Immature natural killer cell (primary cell): ENCODE measurements at regions not wholly inside any gene's neighbourhood (a gene's known extent, or its start where the extent isn't known, plus 50 kb on each side); places are given as distances from the start of the nearest gene placed in this dataset.
"Not testable (repeated sequence)": the region's sequence is repeated elsewhere in the genome, so short reads cannot be mapped to it uniquely, and the experiment has no call there.

Experiments used
- DNase-seq, 3 donors: peaks; one replicate each; pipeline ENCODE4 v3.0.0; 2022; ENCODE audit warnings: mixed read lengths in 1 of 3
- H3K27ac Mint-ChIP-seq, 6 donors: one replicate each; pipeline ENCODE4 v1.8.0; 2020; ENCODE audit warnings: mixed read lengths in 6 of 6, mild to moderate bottlenecking in 5 of 6, inconsistent platforms in 4 of 6, moderate library complexity in 3 of 6
- H3K27me3 Mint-ChIP-seq, 3 donors: one replicate each; pipeline ENCODE4 v1.8.0; 2020 to 2021; ENCODE audit warnings: low read depth in 3 of 3, mild to moderate bottlenecking in 3 of 3, mixed read lengths in 3 of 3, moderate library complexity in 3 of 3, inconsistent platforms in 1 of 3
- H3K36me3 Mint-ChIP-seq, 3 donors: one replicate each; pipeline ENCODE4 v1.8.0; 2020; ENCODE audit warnings: mixed read lengths in 3 of 3, inconsistent platforms in 2 of 3, mild to moderate bottlenecking in 2 of 3
- H3K4me1 Mint-ChIP-seq, 2 donors: one replicate each; pipeline ENCODE4 v1.8.0; 2020; ENCODE audit warnings: inconsistent platforms in 2 of 2, mild to moderate bottlenecking in 2 of 2, mixed read lengths in 2 of 2, moderate library complexity in 1 of 2
- H3K4me3 Mint-ChIP-seq, 5 donors: one replicate each; pipeline ENCODE4 v1.8.0; 2020; ENCODE audit warnings: mild to moderate bottlenecking in 5 of 5, mixed read lengths in 5 of 5, inconsistent platforms in 3 of 5, moderate library complexity in 3 of 5
- H3K9me3 Mint-ChIP-seq, 6 donors: one replicate each; pipeline ENCODE4 v1.8.0; 2020; ENCODE audit warnings: mild to moderate bottlenecking in 6 of 6, mixed read lengths in 6 of 6, inconsistent platforms in 4 of 6, moderate library complexity in 3 of 6

DNA sequence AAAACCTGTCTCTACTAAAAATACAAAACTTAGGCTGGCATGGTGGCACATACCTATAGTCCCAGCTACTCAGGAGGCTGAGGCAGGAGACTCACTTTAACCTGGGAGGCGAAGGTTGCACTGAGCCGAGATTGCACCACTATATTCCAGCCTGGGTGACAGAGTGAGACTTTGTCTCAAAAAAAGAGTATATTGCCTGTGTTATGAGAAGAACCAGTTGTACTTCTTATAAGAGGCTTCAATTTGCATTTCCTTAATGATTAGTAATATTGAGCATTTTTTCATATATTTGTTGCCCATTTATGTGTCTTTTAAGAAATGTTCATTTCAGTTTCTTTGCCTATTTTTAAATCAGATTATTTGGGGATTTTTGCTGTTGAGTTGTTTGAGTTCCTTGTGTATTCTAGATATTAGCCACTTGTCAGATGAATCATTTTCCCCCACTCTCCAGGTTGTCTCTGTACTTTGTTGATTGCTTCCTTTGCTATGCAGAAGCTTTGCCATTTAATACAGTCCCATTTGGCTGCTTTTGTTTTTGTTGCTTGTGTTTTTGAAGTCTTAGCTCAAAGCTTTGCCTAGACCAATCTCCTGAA is 75.8 kb upstream of the LRPPRC start:
- no peaks in the 10 kb centered on the region for H3K4me1 Mint-ChIP-seq
- H3K4me3 Mint-ChIP-seq: no peak overlapping the region
- H3K27ac Mint-ChIP-seq: no peak overlapping the region
- H3K9me3 Mint-ChIP-seq: no peaks in the 10 kb centered on the region
- H3K27me3 Mint-ChIP-seq: peaks cover 0 to 4% (median 4%) of the 10 kb centered on the region in 3 donors
- no peak for DNase-seq
- H3K36me3 Mint-ChIP-seq: no peaks in the 10 kb centered on the region

GRCh38 chr2:44073667-44074066 is 77.9 kb upstream of the LRPPRC start:
- not testable (repeated sequence) for H3K27me3 Mint-ChIP-seq, H3K9me3 Mint-ChIP-seq, H3K27ac Mint-ChIP-seq, H3K4me1 Mint-ChIP-seq, H3K36me3 Mint-ChIP-seq, H3K4me3 Mint-ChIP-seq, DNase-seq

DNA sequence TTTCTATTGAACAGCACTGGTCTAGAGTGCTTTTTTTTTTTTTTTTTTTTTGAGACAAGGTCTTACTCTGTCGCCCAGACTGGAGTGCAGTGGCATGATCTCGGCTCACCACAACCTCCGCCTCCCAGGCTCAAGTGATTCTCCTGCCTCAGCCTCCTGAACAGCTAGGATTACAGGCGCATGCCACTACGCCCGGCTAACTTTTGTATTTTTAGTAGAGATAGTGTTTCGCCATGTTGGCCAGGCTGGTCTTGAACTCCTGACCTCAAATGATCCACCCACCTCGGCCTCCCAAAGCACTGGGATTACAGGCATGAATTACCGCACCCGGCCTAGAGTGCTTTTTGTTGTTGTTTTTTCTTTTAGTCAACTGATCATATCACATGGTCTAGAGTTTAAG is 79.0 kb upstream of the LRPPRC start:
- not testable (repeated sequence) for H3K27me3 Mint-ChIP-seq, H3K36me3 Mint-ChIP-seq, H3K4me3 Mint-ChIP-seq, H3K9me3 Mint-ChIP-seq, H3K27ac Mint-ChIP-seq, DNase-seq, H3K4me1 Mint-ChIP-seq

- Mint-ChIP-seq H3K36me3 (no peaks in the 10 kb centered on the region), H3K4me3 (no peak overlapping the region), H3K27ac (no peak overlapping the region), H3K4me1 (no peaks in the 10 kb centered on the region), H3K27me3 (peaks cover 4 to 6% (median 4%) of the 10 kb centered on the region in 3 donors), H3K9me3 (no peaks in the 10 kb centered on the region)
- DNase-seq: no peak
Measured at GRCh38 chr2:44075541-44075940, 79.8 kb upstream of the LRPPRC start.

DNA sequence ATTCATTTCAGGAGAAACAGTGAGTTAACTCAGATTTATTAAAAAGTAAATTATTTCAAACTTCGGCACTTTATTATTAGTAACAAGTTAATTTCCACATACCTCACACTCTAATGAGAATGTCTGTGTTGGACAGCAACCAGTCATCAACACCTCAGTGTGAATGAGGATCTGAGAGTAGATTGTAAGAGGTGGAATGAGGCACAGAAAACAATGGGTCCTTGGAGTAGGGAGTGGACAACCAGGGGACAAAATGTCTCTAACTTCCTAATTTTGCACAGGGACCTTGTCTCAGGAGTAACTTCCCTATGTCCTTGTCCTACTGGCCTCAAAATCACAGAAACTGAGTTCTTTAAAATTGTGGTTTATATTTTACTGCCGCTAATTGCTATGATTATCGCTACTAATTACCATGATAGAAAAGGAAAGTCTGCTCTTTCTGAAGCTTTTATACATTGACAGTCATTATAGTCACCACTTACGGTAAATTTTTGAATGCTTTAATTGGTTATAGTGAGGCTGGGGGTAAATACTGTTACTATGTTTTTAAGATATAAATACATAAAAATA is 82.2 kb upstream of the LRPPRC start:
- Mint-ChIP-seq H3K27me3 (peaks cover 2 to 10% (median 2%) of the 10 kb centered on the region in 3 donors), H3K36me3 (no peaks in the 10 kb centered on the region), H3K27ac (no peak overlapping the region), H3K9me3 (no peaks in the 10 kb centered on the region), H3K4me3 (no peak overlapping the region), H3K4me1 (peaks cover 0 to 9% of the 10 kb centered on the region in 2 donors)
- no peak for DNase-seq

DNA sequence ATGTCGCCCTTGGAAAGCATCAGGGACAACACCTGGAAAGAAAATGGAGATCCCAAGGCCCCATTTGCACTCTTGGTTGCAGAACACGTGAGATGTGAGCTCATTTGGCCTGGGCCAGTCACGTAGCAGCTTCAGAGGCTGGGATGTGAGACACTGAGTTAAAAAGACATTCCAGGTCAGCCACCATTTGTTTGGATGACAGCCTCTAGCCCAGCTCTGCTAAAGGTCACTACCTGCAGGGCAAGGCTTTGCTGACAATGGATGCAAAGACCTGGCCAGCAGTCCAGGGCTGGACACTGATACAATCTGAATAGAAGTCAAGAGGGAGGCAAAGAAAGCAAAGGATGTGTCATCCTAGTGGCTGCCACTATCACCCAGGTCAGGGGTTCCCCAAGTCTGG is 83.9 kb upstream of the LRPPRC start:
- Mint-ChIP-seq H3K4me3 (no peak overlapping the region), H3K27me3 (peaks cover 2 to 12% (median 2%) of the 10 kb centered on the region in 3 donors), H3K36me3 (no peaks in the 10 kb centered on the region), H3K4me1 (peaks cover 0 to 9% of the 10 kb centered on the region in 2 donors), H3K27ac (no peak overlapping the region), H3K9me3 (no peaks in the 10 kb centered on the region)
- no peak for DNase-seq

DNA sequence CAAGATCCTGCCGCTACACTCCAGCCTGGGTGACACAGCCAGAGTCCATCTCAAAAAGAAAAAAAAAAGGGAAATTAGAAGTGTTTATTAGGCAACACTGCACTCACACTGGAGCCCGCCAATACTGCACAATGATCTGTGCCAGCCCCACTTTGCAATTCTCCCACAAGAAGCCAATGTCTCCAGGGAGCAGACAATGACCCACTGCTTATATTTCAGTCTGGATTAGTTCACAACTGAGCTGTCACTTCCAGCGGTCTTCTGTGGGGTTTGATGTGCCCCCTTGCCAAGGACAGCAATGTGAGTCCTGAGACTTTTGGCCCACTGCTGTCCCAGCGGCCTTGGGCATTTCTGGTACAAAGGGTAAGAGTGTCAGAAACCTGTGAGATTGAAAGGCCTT is 85.6 kb upstream of the PPM1B start:
- Mint-ChIP-seq H3K4me1 (peaks cover 7 to 17% of the 10 kb centered on the region in 2 donors), H3K27me3 (peaks cover 0 to 9% (median 2%) of the 10 kb centered on the region in 3 donors), H3K36me3 (no peaks in the 10 kb centered on the region), H3K27ac (no peak overlapping the region), H3K4me3 (no peak overlapping the region), H3K9me3 (no peaks in the 10 kb centered on the region)
- no peak for DNase-seq

- peaks cover 0 to 7% (median 2%) of the 10 kb centered on the region in 3 donors for H3K27me3 Mint-ChIP-seq
- no peak for DNase-seq
- no peak overlapping the region for H3K4me3 Mint-ChIP-seq
- H3K4me1 Mint-ChIP-seq: peaks cover 9 to 22% of the 10 kb centered on the region in 2 donors
- no peaks in the 10 kb centered on the region for H3K9me3 Mint-ChIP-seq
- no peak overlapping the region for H3K27ac Mint-ChIP-seq
- H3K36me3 Mint-ChIP-seq: no peaks in the 10 kb centered on the region
Measured at GRCh38 chr2:44084850-44085249, 83.8 kb upstream of the PPM1B start.

DNA sequence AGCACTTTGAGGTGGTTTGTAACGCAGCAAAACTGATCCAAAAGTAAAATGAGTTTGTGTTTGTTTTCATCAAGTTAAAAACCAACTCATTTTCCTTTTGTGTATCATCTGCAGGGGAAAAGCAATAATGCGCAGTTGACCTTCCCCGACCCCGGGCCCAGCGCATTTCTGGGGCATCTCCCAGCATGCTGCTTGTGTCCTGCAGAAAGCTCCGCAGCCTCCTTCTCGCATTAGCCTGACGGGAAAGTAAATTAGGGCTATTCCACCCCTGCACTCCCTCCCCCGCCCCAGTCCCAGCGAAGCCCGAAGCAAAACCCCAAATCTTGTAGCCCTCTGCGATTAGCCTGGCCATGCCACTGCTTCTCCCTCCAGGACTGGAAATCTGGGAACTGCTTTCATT is 82.0 kb upstream of the PPM1B start:
- no peaks in the 10 kb centered on the region for H3K36me3 Mint-ChIP-seq
- H3K9me3 Mint-ChIP-seq: no peaks in the 10 kb centered on the region
- peaks cover 25 to 32% of the 10 kb centered on the region in 2 donors for H3K4me1 Mint-ChIP-seq
- H3K27ac Mint-ChIP-seq: peak overlapping the region in 2 of 6 donors; percentile 50 to 79
- peaks cover 0 to 5% (median 2%) of the 10 kb centered on the region in 3 donors for H3K27me3 Mint-ChIP-seq
- H3K4me3 Mint-ChIP-seq: peak overlapping the region in 1 of 5 donors; percentile 4
- DNase-seq: no peak

- DNase-seq: peak; percentile 74 to 79 (median 79)
- H3K27me3 Mint-ChIP-seq: peaks cover 0 to 3% (median 2%) of the 10 kb centered on the region in 3 donors
- peaks cover 25 to 29% of the 10 kb centered on the region in 2 donors for H3K4me1 Mint-ChIP-seq
- H3K4me3 Mint-ChIP-seq: peak overlapping the region; percentile 75 to 90 (median 85)
- peak overlapping the region; percentile 52 to 94 (median 84) for H3K27ac Mint-ChIP-seq
- H3K9me3 Mint-ChIP-seq: no peaks in the 10 kb centered on the region
- H3K36me3 Mint-ChIP-seq: no peaks in the 10 kb centered on the region
Measured at GRCh38 chr2:44087036-44087713, 81.5 kb upstream of the PPM1B start.

DNA sequence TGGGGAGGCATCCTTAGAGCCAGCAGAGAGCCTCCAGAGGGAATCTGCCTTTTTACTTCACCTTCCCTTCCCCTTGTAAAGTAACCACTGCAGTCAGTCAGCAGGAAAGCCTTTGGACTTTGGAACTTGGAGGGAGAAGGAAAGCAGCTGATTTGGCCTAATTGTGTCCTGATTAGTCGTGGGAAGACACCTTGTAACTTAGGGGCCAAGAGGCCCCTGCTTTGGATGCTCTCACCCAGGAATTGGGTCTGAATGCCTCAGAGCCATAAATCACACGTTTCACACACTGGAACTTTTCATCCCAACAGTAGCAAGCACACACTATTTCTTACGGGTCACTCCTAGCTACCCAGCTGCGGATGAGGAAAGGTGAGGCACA is 81.0 kb upstream of the PPM1B start:
- DNase-seq: no peak
- Mint-ChIP-seq H3K4me3 (peak overlapping the region; percentile 75 to 90 (median 85)), H3K9me3 (no peaks in the 10 kb centered on the region), H3K27ac (peak overlapping the region; percentile 52 to 94 (median 84)), H3K4me1 (peaks cover 25 to 29% of the 10 kb centered on the region in 2 donors), H3K36me3 (no peaks in the 10 kb centered on the region), H3K27me3 (peaks cover 0 to 3% (median 2%) of the 10 kb centered on the region in 3 donors)

DNA sequence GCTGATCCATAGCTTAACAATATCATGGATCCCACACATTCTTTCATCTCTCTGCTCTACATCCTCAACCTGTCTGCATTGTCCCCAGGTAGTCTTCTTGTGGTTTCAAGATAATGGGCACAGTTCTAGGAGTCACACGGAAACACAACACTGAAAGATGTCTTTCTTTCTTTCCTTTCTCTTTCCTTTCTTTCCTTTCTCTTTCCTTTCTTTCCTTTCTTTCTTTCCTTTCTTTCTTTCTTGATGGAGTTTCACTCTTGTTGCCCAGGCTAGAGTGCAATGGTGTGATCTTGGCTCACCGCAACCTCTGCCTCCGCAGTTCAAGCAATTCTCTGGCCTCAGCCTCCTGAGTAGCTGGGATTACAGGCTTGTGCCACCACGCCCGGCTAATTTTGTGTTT is 76.2 kb upstream of the PPM1B start:
- not testable (repeated sequence) for H3K27ac Mint-ChIP-seq, DNase-seq, H3K4me3 Mint-ChIP-seq, H3K36me3 Mint-ChIP-seq, H3K27me3 Mint-ChIP-seq, H3K9me3 Mint-ChIP-seq
- H3K4me1 Mint-ChIP-seq: peaks cover 21 to 27% of the 10 kb centered on the region in 2 donors

DNA sequence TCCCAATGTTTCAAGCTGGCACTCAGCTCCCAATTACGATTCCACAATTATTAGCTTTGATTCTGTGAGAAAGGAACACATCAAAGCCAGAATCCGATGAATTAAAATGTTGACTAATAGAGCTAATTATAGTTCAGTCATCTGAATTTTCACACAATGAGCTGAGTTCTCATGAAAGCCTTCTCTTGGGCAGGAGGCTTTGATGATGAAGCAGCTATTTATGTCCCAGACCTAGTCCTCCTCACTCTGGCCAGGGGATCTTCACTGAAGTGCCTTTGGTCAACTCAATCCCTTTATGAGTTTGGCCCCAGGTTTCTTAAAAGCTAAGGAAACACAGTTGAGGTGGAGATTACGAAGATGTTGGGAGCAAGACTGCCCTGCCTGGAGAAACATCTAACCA is 74.7 kb upstream of the PPM1B start:
- Mint-ChIP-seq H3K4me3 (no peak overlapping the region), H3K27me3 (peaks cover 0 to 2% (median 0%) of the 10 kb centered on the region in 3 donors), H3K4me1 (peaks cover 26 to 34% of the 10 kb centered on the region in 2 donors), H3K9me3 (no peaks in the 10 kb centered on the region), H3K27ac (no peak overlapping the region), H3K36me3 (no peaks in the 10 kb centered on the region)
- DNase-seq: no peak

DNA sequence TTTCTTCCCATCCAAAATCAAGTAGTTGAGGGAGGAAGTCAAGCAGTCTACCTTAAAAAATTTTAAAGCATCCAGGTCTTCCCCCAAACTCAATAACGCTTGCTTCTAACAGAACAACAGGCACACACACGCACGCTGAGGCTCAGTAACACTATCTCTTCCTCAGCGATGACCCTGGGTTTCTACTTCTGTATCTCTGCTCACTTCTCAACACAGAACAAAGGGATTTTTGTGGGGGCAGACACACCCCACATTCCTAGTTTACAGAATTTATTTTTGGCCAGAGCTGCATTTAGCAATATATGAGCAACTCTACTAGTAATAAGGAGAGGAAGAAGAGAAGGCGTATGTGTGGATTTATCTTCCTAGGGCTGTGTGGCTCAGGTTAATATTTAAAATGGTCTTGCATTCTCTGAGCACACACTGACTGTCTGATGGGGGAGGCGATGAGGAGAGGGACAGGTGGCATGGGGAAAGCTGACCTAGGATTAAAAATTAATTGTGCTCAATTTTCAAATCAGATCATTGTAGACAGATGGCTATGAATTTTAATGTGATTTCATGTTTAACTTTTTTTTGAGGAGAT is 71.3 kb upstream of the PPM1B start:
- no peak overlapping the region for H3K4me3 Mint-ChIP-seq
- peaks cover 0 to 2% (median 1%) of the 10 kb centered on the region in 3 donors for H3K27me3 Mint-ChIP-seq
- DNase-seq: no peak
- no peaks in the 10 kb centered on the region for H3K36me3 Mint-ChIP-seq
- H3K9me3 Mint-ChIP-seq: no peaks in the 10 kb centered on the region
- no peak overlapping the region for H3K27ac Mint-ChIP-seq
- peaks cover 24 to 32% of the 10 kb centered on the region in 2 donors for H3K4me1 Mint-ChIP-seq
